ENCODE measurements at regions not wholly inside any gene's neighbourhood (a gene's known extent, or its start where the extent isn't known, plus 50 kb on each side); places are given as distances from the start of the nearest gene placed in this dataset.
A peak's percentile ranks its signal among the peaks of the same experiment; 100 is the strongest.

DNA sequence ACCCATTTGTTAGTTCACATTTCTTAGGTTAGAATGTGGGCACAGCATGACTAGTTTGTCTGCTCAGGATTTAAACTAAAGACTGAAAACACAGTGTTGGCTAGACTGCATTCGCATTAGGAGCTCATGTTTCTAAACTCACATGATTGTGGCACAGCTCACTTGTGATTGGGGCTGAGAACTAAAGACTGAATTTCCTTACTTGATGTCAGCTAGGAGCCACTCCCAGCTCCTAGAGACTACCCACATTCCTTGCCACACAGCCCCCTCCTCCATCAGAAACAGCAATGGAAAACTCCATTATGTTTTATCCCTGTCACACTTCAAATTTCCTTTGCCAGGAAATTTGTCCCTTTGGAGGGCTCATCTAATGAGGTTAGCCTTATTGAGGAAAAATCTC is 170.2 kb upstream of the NUDT6 start:
- H3K27me3 Mint-ChIP-seq: no peaks in the 10 kb centered on the region
- H3K9me3 Mint-ChIP-seq: no peaks in the 10 kb centered on the region
- peak overlapping the region; percentile 26 for H3K27ac Mint-ChIP-seq
- no peak for ATAC-seq (replicated peaks)
- no peak overlapping the region for H3K4me3 Mint-ChIP-seq
- no peaks in the 10 kb centered on the region for H3K4me1 Mint-ChIP-seq
- peaks cover 31% of the 10 kb centered on the region for H3K36me3 Mint-ChIP-seq (ENCODE audit: low read depth)

DNA sequence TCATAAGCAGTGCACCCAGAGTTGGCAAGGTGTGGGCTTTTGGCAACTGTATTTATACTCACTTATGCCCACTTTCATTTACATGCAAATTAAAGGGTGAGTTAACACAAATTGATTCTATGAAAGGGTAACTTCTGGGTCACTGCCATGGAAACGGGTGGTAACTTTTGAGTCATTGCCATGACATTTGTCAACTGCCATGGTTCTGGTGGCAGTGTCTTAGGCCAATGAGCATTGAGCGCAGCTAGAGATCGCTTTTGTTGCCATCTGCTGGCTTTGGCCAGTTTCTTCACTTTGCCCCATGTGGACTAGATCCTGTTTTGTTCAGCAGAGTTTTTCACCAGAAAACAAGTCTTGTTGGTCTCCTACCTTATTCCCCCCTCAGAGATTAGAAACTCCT is 170.8 kb upstream of the NUDT6 start:
- peak overlapping the region; percentile 26 for H3K27ac Mint-ChIP-seq
- no peaks in the 10 kb centered on the region for H3K27me3 Mint-ChIP-seq
- no peaks in the 10 kb centered on the region for H3K4me1 Mint-ChIP-seq
- H3K9me3 Mint-ChIP-seq: no peaks in the 10 kb centered on the region
- H3K4me3 Mint-ChIP-seq: no peak overlapping the region
- peak; percentile 47 for ATAC-seq (replicated peaks)
- H3K36me3 Mint-ChIP-seq (ENCODE audit: low read depth): peaks cover 26% of the 10 kb centered on the region

DNA sequence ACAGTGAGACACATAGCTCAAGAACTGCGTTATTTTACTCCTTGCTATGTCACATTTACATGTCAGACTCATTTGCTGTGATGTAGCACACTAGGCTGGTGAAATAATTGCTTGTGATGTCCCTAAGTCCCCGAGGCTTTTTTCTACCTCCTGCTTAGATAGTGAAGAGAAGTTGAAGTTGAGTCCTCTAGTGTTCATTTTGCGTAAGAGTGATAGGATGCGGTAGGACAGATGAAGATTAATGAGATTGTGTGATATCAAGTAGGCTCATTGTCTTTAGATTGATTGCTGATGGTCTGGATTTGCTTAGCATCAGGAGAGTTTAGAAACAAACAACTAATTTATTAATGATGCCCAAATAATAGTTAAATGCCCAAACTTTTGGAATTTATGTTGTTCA is 173.6 kb upstream of the NUDT6 start:
- Mint-ChIP-seq H3K27me3 (no peaks in the 10 kb centered on the region), H3K4me3 (no peak overlapping the region), H3K4me1 (no peaks in the 10 kb centered on the region), H3K9me3 (no peaks in the 10 kb centered on the region), H3K36me3 (ENCODE audit: low read depth) (peaks cover 17% of the 10 kb centered on the region), H3K27ac (no peak overlapping the region)
- no peak for ATAC-seq (replicated peaks)

DNA sequence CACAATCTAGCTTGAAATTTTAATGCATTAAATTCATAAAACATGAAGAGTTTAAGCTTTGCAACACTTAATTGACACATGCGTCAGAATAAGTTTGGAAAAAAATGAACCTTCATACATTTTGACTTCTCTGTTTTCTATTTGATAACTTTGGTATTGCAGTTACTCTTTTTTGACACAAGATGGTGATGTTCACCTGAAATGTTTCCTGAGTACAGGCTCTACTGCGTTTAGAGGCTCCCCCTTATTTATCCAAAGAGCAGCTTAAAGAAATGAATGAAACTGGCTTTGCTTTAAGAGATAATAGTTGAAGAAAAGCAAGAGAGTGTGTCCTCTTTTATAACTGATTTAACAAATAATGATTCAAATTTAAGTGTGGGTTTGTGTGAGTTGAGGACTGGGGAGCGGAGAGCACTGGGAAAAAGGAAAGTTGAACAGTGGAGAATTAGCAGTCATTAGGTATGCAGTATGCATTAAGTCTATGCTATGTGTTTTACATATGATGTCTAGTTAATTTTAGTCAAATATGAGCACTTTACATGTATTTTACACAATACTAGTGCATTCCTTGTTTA is 180.6 kb upstream of the NUDT6 start:
- H3K4me3 Mint-ChIP-seq: no peak overlapping the region
- peaks cover 7% of the 10 kb centered on the region for H3K36me3 Mint-ChIP-seq (ENCODE audit: low read depth)
- H3K4me1 Mint-ChIP-seq: peaks cover 4% of the 10 kb centered on the region
- H3K9me3 Mint-ChIP-seq: no peaks in the 10 kb centered on the region
- H3K27ac Mint-ChIP-seq: no peak overlapping the region
- ATAC-seq (replicated peaks): no peak
- no peaks in the 10 kb centered on the region for H3K27me3 Mint-ChIP-seq

GRCh38 chr4:123104310-123105025 is 182.1 kb upstream of the NUDT6 start:
- no peaks in the 10 kb centered on the region for H3K9me3 Mint-ChIP-seq
- H3K36me3 Mint-ChIP-seq (ENCODE audit: low read depth): peaks cover 7% of the 10 kb centered on the region
- no peak overlapping the region for H3K4me3 Mint-ChIP-seq
- no peak overlapping the region for H3K27ac Mint-ChIP-seq
- peaks cover 4% of the 10 kb centered on the region for H3K4me1 Mint-ChIP-seq
- no peak for ATAC-seq (replicated peaks)
- no peaks in the 10 kb centered on the region for H3K27me3 Mint-ChIP-seq

GRCh38 chr4:123105026-123105420 is 182.6 kb upstream of the NUDT6 start:
- H3K4me1 Mint-ChIP-seq: peaks cover 4% of the 10 kb centered on the region
- ATAC-seq (replicated peaks): no peak
- no peaks in the 10 kb centered on the region for H3K27me3 Mint-ChIP-seq
- no peak overlapping the region for H3K27ac Mint-ChIP-seq
- no peak overlapping the region for H3K4me3 Mint-ChIP-seq
- no peaks in the 10 kb centered on the region for H3K9me3 Mint-ChIP-seq
- H3K36me3 Mint-ChIP-seq (ENCODE audit: low read depth): peaks cover 7% of the 10 kb centered on the region

DNA sequence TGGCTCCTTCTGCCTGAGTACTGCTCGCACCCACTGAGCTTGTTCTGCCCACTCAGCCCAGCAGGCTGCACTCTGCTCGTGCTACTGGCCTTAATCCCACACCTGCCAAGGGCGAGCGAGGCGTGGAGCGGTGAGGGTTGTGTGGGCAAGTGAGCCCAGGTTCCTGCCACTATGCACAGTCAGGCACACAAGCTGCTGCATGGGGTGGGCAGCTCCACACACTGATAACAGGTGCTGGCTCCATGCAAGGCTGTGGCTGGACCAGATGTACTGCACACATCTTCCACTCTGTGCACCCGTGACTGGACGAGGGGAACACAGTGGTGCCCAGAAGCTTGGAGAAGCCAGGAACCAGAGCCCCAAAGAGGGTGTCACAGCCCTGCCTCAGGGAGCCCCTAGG is 184.3 kb upstream of the NUDT6 start:
- H3K4me3 Mint-ChIP-seq: no peak overlapping the region
- peaks cover 7% of the 10 kb centered on the region for H3K36me3 Mint-ChIP-seq (ENCODE audit: low read depth)
- no peaks in the 10 kb centered on the region for H3K27me3 Mint-ChIP-seq
- no peak for ATAC-seq (replicated peaks)
- no peak overlapping the region for H3K27ac Mint-ChIP-seq
- no peaks in the 10 kb centered on the region for H3K9me3 Mint-ChIP-seq
- peaks cover 4% of the 10 kb centered on the region for H3K4me1 Mint-ChIP-seq

DNA sequence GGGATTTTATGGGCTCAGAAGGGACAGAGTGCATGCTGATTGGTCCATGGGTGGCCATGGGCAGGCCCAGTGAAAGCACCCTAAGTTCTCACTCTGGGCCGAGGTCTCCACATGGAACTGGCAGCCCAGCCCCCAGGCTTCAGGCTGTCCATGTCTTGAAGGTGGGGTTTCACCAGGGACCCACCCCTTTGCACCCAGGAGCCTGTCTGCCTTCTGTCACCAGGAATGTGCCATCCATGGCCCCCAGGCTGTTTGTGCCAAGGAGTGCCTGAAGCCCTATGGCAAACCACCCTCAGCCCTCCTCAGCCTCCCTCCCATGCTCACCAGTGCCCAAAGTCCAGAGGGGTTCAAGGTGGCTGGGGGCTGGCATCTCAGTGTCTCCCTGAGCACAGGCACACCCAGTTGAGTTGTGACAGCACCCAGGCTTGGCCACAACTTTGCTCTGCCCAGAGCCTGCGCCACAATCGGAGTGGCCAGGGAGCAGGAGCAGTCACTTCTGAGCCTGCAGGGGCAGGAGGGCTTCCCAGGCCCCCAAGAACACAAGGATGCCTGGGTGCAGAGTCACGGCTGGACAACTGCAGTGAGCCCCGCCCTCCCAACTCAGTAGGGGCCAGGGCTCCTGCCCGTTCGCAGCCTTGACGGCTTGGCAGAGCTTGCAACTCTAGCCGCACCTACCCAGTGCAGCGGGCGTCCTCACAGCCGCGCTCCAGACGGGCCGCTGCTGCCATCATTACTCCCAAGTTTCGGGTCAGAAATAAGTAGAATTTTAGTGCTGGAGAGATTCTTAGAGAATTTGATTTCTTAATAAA is 185.3 kb upstream of the NUDT6 start:
- Mint-ChIP-seq H3K27ac (no peak overlapping the region), H3K4me3 (no peak overlapping the region), H3K4me1 (peaks cover 4% of the 10 kb centered on the region), H3K27me3 (no peaks in the 10 kb centered on the region), H3K36me3 (ENCODE audit: low read depth) (peaks cover 7% of the 10 kb centered on the region), H3K9me3 (no peaks in the 10 kb centered on the region)
- no peak for ATAC-seq (replicated peaks)

DNA sequence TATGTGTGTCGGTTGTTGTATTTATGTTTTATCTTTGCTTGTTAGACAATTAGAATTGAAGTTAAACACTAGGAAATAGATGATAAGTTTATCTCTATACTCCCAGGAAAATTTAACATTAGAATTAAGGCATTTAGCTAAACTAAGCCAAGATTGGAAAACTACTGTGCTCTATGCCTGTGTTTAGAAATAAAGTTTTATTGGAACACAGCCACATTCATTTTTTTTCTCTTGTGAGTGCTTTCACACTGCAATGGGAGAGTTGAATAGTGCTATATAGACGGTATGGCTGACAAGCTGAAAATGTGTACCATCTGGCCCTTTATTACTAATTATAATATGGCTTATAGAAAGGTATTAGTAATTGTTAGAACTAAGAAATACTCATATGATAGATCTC is 186.7 kb upstream of the NUDT6 start:
- Mint-ChIP-seq H3K9me3 (no peaks in the 10 kb centered on the region), H3K36me3 (ENCODE audit: low read depth) (peaks cover 7% of the 10 kb centered on the region), H3K4me1 (peaks cover 4% of the 10 kb centered on the region), H3K27ac (no peak overlapping the region), H3K27me3 (no peaks in the 10 kb centered on the region), H3K4me3 (no peak overlapping the region)
- ATAC-seq (replicated peaks): no peak

DNA sequence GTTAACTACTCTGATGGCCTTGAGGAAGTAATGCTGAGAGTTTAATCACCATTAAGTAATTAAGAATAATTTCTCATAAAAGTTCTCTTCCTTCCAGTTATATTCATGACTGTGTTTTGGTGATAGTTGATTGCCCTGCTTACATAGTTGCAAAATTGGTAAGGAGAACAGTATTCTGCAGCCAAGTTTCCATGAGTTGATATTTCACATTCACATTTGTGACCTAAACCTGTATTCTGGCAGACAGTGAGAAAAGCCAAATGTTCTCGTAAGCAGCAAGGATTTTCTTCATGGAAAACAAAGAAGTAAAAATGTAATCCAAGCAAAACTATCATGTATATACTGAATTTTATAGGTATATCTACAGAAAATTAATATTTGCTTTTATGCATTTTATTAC is 187.8 kb upstream of the NUDT6 start:
- ATAC-seq (replicated peaks): no peak
- Mint-ChIP-seq H3K9me3 (no peaks in the 10 kb centered on the region), H3K4me1 (peaks cover 4% of the 10 kb centered on the region), H3K27me3 (no peaks in the 10 kb centered on the region), H3K4me3 (no peak overlapping the region), H3K36me3 (ENCODE audit: low read depth) (peaks cover 6% of the 10 kb centered on the region), H3K27ac (no peak overlapping the region)

GRCh38 chr4:123110685-123111084 is 188.3 kb upstream of the NUDT6 start:
- H3K27ac Mint-ChIP-seq: no peak overlapping the region
- peaks cover under 1% of the 10 kb centered on the region for H3K36me3 Mint-ChIP-seq (ENCODE audit: low read depth)
- no peaks in the 10 kb centered on the region for H3K9me3 Mint-ChIP-seq
- ATAC-seq (replicated peaks): no peak
- H3K4me1 Mint-ChIP-seq: no peaks in the 10 kb centered on the region
- H3K4me3 Mint-ChIP-seq: no peak overlapping the region
- H3K27me3 Mint-ChIP-seq: no peaks in the 10 kb centered on the region

GRCh38 chr4:123113155-123113554 is 190.8 kb upstream of the NUDT6 start:
- ATAC-seq (replicated peaks): no peak
- H3K9me3 Mint-ChIP-seq: no peaks in the 10 kb centered on the region
- H3K27me3 Mint-ChIP-seq: no peaks in the 10 kb centered on the region
- no peaks in the 10 kb centered on the region for H3K36me3 Mint-ChIP-seq (ENCODE audit: low read depth)
- H3K27ac Mint-ChIP-seq: no peak overlapping the region
- no peak overlapping the region for H3K4me3 Mint-ChIP-seq
- peaks cover 3% of the 10 kb centered on the region for H3K4me1 Mint-ChIP-seq

GRCh38 chr4:123114084-123114914 is 191.9 kb upstream of the NUDT6 start:
- Mint-ChIP-seq H3K4me3 (no peak overlapping the region), H3K27ac (no peak overlapping the region), H3K4me1 (peaks cover 3% of the 10 kb centered on the region), H3K27me3 (no peaks in the 10 kb centered on the region), H3K9me3 (no peaks in the 10 kb centered on the region), H3K36me3 (ENCODE audit: low read depth) (no peaks in the 10 kb centered on the region)
- ATAC-seq (replicated peaks): no peak

GRCh38 chr4:123114915-123115756 is 192.7 kb upstream of the NUDT6 start:
- H3K9me3 Mint-ChIP-seq: no peaks in the 10 kb centered on the region
- ATAC-seq (replicated peaks): no peak
- no peaks in the 10 kb centered on the region for H3K27me3 Mint-ChIP-seq
- H3K36me3 Mint-ChIP-seq (ENCODE audit: low read depth): no peaks in the 10 kb centered on the region
- no peak overlapping the region for H3K27ac Mint-ChIP-seq
- no peak overlapping the region for H3K4me3 Mint-ChIP-seq
- H3K4me1 Mint-ChIP-seq: peaks cover 3% of the 10 kb centered on the region
